ENCODE measurements at regions not wholly inside any gene's neighbourhood (a gene's known extent, or its start where the extent isn't known, plus 50 kb on each side); places are given as distances from the start of the nearest gene placed in this dataset.
"Not testable (repeated sequence)": the region's sequence is repeated elsewhere in the genome, so short reads cannot be mapped to it uniquely, and the experiment has no call there.

DNA sequence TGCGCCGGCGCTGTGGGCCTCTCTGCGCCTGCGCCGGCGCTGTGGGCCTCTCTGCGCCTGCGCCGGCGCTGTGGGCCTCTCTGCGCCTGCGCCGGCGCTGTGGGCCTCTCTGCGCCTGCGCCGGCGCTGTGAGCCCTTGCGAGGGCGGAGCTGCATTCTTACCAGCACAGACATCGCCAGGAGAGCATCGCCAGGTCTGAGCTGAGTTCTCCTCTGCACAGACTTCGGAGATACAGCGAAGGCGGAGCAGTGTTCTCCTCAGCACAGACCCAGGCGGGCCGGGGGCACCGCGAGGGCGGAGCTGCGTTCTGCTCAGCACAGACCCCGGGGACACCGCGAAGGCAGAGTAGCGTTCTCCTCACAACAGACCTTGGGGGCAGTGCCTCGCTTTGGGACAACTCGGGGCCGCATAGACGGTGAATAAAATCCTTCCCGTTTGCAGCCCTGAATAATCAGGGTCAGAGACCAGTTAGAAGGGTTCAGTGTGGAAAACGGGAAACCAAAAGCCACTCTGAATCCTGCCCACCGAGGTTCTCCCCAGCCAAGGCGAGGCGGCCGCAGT lies 1268.1 kb downstream of the FOXD4L5 start:
- TF ChIP-seq, protein P1, sequence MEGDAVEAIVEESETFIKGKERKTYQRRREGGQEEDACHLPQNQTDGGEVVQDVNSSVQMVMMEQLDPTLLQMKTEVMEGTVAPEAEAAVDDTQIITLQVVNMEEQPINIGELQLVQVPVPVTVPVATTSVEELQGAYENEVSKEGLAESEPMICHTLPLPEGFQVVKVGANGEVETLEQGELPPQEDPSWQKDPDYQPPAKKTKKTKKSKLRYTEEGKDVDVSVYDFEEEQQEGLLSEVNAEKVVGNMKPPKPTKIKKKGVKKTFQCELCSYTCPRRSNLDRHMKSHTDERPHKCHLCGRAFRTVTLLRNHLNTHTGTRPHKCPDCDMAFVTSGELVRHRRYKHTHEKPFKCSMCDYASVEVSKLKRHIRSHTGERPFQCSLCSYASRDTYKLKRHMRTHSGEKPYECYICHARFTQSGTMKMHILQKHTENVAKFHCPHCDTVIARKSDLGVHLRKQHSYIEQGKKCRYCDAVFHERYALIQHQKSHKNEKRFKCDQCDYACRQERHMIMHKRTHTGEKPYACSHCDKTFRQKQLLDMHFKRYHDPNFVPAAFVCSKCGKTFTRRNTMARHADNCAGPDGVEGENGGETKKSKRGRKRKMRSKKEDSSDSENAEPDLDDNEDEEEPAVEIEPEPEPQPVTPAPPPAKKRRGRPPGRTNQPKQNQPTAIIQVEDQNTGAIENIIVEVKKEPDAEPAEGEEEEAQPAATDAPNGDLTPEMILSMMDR (IDR thresholded peaks at IDR 0.05): not testable (repeated sequence)
- TF ChIP-seq POLR2AphosphoS5 (IDR thresholded peaks at IDR 0.05): not testable (repeated sequence)
